MCF 10A (cell line): ENCODE measurements at regions not wholly inside any gene's neighbourhood (a gene's known extent, or its start where the extent isn't known, plus 50 kb on each side); places are given as distances from the start of the nearest gene placed in this dataset.
"Not testable (repeated sequence)": the region's sequence is repeated elsewhere in the genome, so short reads cannot be mapped to it uniquely, and the experiment has no call there.

Experiments used
- BruUV-seq: library from RNA; stranded (reverse); fragments of 400-500 nt; replicated peaks from 2 replicates; lab custom pipeline; 2021; lab: Mats Ljungman, UMichigan
- CTCF ChIA-PET: fragments of 300-600 bp; sonication (Branson Sonifier 250); formaldehyde crosslinking; extraction: SDS; loops from one replicate; lab custom pipeline; 2021; ENCODE audit warnings: antibody characterized with exemption, inconsistent platforms; lab: Yijun Ruan, JAX
- POLR2A ChIA-PET: fragments of 300-600, 350-650 bp; sonication (Branson Sonifier 250); formaldehyde crosslinking; extraction: SDS; loops from one replicate; lab custom pipeline; 2020; ENCODE audit warnings: antibody characterized with exemption, inconsistent platforms; lab: Yijun Ruan, JAX
- DNase-seq: peaks from one replicate; pipeline ENCODE4 v3.0.0-alpha.2; 2018; ENCODE audit not compliant: unreplicated experiment
- H3K27ac Mint-ChIP-seq: one replicate; pipeline ENCODE4 v1.8.0; 2022; ENCODE audit warnings: mild to moderate bottlenecking, low read depth, mixed read lengths; ENCODE audit not compliant: unreplicated experiment
- H3K27me3 Mint-ChIP-seq: one replicate; pipeline ENCODE4 v1.8.0; 2022; ENCODE audit warnings: mixed read lengths; ENCODE audit not compliant: insufficient read depth, unreplicated experiment
- H3K36me3 Mint-ChIP-seq: one replicate; pipeline ENCODE4 v1.8.0; 2022; ENCODE audit warnings: mild to moderate bottlenecking, moderate library complexity, mixed read lengths; ENCODE audit not compliant: insufficient read depth, unreplicated experiment
- H3K4me1 Mint-ChIP-seq: one replicate; pipeline ENCODE4 v1.8.0; 2022; ENCODE audit warnings: mixed read lengths; ENCODE audit not compliant: insufficient read depth, unreplicated experiment
- H3K4me3 Mint-ChIP-seq: one replicate; pipeline ENCODE4 v1.8.0; 2022; ENCODE audit warnings: mild to moderate bottlenecking, moderate library complexity, mixed read lengths; ENCODE audit not compliant: unreplicated experiment
- H3K9me3 Mint-ChIP-seq: one replicate; pipeline ENCODE4 v1.8.0; 2022; ENCODE audit warnings: mixed read lengths; ENCODE audit not compliant: unreplicated experiment
- intact Hi-C: fragments of 100-400 bp; cut with micrococcal nuclease; formaldehyde crosslinking; loops from 2 replicates; pipeline ENCODE4 v1.14.1; 2022

- H3K27ac Mint-ChIP-seq, CTCF ChIA-PET, POLR2A ChIA-PET, H3K27me3 Mint-ChIP-seq, BruUV-seq, H3K36me3 Mint-ChIP-seq, H3K9me3 Mint-ChIP-seq, H3K4me1 Mint-ChIP-seq, intact Hi-C loops: not testable (repeated sequence)
- DNase-seq: peak; percentile 44
- peak overlapping the region; percentile 71 for H3K4me3 Mint-ChIP-seq
Observed at GRCh38 chr1:148679050-148679786, 69.4 kb upstream of the NUDT4B start.

- H3K27ac Mint-ChIP-seq, H3K36me3 Mint-ChIP-seq, POLR2A ChIA-PET, H3K9me3 Mint-ChIP-seq, H3K4me1 Mint-ChIP-seq, intact Hi-C loops, CTCF ChIA-PET, DNase-seq, BruUV-seq, H3K27me3 Mint-ChIP-seq: not testable (repeated sequence)
- H3K4me3 Mint-ChIP-seq: peak overlapping the region; percentile 71
Observed at GRCh38 chr1:148679787-148680326, 68.7 kb upstream of the NUDT4B start.

- H3K27me3 Mint-ChIP-seq, intact Hi-C loops: not testable (repeated sequence)
Observed at GRCh38 chr1:148686735-148687134, 61.8 kb upstream of the NUDT4B start.

GRCh38 chr1:148687376-148687775 is 61.2 kb upstream of the NUDT4B start:
- H3K36me3 Mint-ChIP-seq, H3K27ac Mint-ChIP-seq, DNase-seq, POLR2A ChIA-PET, CTCF ChIA-PET, BruUV-seq, H3K4me3 Mint-ChIP-seq, intact Hi-C loops, H3K27me3 Mint-ChIP-seq, H3K4me1 Mint-ChIP-seq, H3K9me3 Mint-ChIP-seq: not testable (repeated sequence)

More at GRCh38 chr1:148686735-148687134, 61.8 kb upstream of the NUDT4B start:
- DNase-seq, H3K4me3 Mint-ChIP-seq, H3K4me1 Mint-ChIP-seq, BruUV-seq, POLR2A ChIA-PET, H3K36me3 Mint-ChIP-seq, H3K27ac Mint-ChIP-seq, H3K9me3 Mint-ChIP-seq, CTCF ChIA-PET: not testable (repeated sequence)
